LNCAP (cell line): ENCODE measurements at regions not wholly inside any gene's neighbourhood (a gene's known extent, or its start where the extent isn't known, plus 50 kb on each side); places are given as distances from the start of the nearest gene placed in this dataset.

ENCODE experiments used
- TF ChIP-seq, protein P1 (sequence below): fragments of 450-650 bp; IDR thresholded peaks from 2 replicates; pipeline ENCODE4 v1.5.1; 2017; ENCODE audit warnings: mild to moderate bottlenecking

- TF ChIP-seq, protein P1, sequence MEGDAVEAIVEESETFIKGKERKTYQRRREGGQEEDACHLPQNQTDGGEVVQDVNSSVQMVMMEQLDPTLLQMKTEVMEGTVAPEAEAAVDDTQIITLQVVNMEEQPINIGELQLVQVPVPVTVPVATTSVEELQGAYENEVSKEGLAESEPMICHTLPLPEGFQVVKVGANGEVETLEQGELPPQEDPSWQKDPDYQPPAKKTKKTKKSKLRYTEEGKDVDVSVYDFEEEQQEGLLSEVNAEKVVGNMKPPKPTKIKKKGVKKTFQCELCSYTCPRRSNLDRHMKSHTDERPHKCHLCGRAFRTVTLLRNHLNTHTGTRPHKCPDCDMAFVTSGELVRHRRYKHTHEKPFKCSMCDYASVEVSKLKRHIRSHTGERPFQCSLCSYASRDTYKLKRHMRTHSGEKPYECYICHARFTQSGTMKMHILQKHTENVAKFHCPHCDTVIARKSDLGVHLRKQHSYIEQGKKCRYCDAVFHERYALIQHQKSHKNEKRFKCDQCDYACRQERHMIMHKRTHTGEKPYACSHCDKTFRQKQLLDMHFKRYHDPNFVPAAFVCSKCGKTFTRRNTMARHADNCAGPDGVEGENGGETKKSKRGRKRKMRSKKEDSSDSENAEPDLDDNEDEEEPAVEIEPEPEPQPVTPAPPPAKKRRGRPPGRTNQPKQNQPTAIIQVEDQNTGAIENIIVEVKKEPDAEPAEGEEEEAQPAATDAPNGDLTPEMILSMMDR = no peak
These were observed 695.9 kb downstream of the TMEM121 start for GRCh38 chr14:106222311-106222710.

DNA sequence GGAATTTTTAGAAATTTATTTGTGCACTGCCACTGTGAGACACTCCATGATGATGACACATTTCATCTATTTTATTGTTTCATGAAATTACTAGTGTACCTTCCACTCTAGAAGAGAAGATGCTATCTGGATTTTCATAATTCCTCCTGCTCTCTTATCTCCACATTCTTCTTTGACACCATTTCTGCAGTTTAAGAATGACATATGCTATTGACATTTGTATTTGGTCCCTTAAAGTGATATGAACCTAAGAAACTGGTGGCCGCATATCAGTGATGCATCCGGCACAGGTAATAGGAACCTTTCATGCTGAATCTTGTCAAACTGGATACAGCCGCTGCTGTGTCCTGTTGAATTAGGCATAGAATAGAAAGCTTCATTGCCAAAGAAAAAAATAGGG is 696.3 kb downstream of the TMEM121 start:
- TF ChIP-seq, protein P1 = no peak

GRCh38 chr14:106227793-106228192 is 701.4 kb downstream of the TMEM121 start:
- TF ChIP-seq, protein P1 = no peak

DNA sequence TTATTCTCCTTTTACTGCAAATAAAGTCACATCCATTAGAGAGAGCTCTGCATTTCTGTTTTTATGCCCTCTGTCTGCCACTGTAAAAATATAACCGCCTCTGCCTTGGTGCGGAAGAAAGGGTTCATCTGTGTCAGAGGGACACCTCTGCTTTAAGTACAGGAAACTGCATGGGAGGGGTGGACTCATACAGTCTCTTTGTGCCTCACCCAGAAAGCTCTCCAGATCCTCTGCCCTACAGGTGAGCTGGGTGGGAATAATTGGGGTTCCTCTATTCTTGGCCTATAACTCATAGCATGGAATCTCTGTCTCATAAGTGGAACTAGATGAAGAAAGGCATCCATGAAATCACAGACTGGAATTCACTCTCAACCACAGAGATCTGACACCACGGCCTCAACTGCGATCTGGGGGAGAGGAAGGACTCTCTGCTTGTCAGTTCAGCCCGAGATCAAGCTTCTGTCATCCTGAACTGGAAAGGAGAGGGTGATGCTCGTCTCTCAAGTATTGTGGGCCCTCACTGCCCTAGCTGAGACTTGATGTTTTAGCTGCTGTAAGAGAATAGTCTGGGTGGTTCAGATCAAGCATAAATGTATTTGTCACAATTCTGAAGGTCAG is 702.3 kb downstream of the TMEM121 start:
- TF ChIP-seq, protein P1 = no peak

DNA sequence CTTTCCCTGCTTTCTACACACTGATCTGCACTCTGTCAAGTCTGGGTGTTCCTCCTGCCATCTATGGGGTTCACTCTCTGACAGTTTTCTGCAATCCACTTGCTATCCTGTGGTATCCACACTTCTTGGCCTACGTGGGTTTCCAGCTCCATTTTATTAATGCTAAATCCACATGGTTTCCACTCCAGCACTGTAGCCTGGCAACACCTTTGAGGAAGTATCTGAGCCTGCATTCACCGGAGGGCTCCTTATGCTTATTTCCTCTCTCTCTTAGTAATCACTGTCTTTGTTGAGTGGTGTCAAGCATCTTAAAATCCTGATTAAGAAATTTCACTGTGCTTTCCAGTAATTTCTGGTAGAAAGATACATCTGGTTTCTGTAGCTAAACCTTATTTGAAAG is 703.7 kb downstream of the TMEM121 start:
- TF ChIP-seq, protein P1 = no peak

GRCh38 chr14:106234525-106235254 is 708.3 kb downstream of the TMEM121 start:
- TF ChIP-seq, protein P1 = peak; percentile 71

DNA sequence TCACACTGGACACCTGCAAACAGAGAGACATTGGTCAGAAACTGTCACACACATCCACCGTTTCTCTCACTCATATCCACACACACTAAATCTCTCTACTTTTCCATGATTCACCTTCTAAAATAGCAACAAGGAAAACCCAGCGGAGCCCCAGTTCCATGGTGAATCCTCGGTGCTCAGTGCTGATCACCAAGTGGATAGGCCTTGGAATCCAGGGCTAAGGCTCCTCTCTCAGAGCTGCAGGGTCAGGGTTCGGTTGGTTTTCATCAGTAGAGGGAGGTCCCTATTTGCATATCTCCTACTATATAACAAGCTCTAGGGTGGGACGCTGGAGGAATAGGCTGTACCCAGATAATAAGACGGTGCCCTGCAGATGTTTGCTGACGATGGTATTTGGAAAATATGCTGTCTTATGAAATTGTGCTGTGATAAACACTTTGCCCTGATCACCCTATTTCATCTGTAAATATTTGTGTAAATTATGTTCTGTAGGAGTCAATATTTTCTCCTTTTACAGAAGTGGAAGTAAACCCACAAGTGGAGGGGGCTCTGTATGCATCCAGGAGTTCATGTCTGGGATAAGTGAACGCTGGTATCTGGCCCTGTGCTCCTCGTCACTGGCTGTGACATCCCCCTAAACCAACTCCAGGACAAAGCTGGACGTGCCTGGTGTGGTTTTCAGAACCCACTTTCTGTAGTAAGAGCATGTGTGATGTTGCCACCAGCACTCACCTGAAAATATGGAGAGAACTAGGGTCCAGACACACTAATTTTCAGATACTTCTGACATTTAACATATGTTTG is 709.2 kb downstream of the TMEM121 start:
- TF ChIP-seq, protein P1 = no peak
